ENCODE measurements at regions not wholly inside any gene's neighbourhood (a gene's known extent, or its start where the extent isn't known, plus 50 kb on each side); places are given as distances from the start of the nearest gene placed in this dataset.

DNA sequence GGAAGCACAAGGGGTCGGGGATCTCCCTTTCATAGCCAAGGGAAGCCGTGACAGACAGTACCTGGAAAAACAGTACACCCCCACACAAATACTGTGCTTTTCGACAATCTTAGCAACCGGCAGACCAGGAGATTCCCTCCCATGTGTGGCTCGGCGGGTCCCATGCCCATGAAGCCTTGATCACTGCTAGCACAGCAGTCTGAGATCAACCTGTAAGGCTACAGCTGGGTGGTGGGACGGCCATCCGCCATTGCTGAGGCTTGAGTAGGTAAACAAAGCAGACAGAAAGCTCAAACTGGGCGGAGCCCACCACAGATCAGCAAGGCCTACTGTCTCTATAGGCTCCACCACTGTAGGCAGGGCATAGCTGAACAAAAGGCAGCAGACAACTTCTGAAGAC lies 180.2 kb upstream of the SOX6 start:
- Histone ChIP-seq H3K4me3 (ENCODE audit: low read depth, low read length, poor library complexity, severe bottlenecking) (no peak overlapping the region), H3K4me1 (ENCODE audit: insufficient read depth, low read length, severe bottlenecking) (no peaks in the 10 kb centered on the region), H4K20me1 (ENCODE audit: insufficient read depth, low read length) (no peaks in the 10 kb centered on the region), H2AFZ (ENCODE audit: low read length) (no peak overlapping the region), H3K79me2 (ENCODE audit: insufficient read depth, low read length) (no peaks in the 10 kb centered on the region), H3K36me3 (ENCODE audit: insufficient read depth, low read length) (no peaks in the 10 kb centered on the region), H3K27ac (ENCODE audit: low read depth, low read length, poor library complexity, severe bottlenecking) (no peak overlapping the region), H3K4me2 (ENCODE audit: low read length) (no peak overlapping the region), H3K27me3 (ENCODE audit: insufficient read depth, low read length) (no peaks in the 10 kb centered on the region), H3F3A (ENCODE audit: insufficient read depth, low read length) (no peaks in the 10 kb centered on the region), H3K9ac (ENCODE audit: low read length) (no peak overlapping the region), H3K9me2 (ENCODE audit: low read depth, low read length) (no peaks in the 10 kb centered on the region), H3K9me3 (ENCODE audit: low read length) (no peaks in the 10 kb centered on the region)
- no peak for TF ChIP-seq EZH2 (IDR thresholded peaks at IDR 0.05; ENCODE audit: borderline replicate concordance, low read length)
- TF ChIP-seq, protein P1, sequence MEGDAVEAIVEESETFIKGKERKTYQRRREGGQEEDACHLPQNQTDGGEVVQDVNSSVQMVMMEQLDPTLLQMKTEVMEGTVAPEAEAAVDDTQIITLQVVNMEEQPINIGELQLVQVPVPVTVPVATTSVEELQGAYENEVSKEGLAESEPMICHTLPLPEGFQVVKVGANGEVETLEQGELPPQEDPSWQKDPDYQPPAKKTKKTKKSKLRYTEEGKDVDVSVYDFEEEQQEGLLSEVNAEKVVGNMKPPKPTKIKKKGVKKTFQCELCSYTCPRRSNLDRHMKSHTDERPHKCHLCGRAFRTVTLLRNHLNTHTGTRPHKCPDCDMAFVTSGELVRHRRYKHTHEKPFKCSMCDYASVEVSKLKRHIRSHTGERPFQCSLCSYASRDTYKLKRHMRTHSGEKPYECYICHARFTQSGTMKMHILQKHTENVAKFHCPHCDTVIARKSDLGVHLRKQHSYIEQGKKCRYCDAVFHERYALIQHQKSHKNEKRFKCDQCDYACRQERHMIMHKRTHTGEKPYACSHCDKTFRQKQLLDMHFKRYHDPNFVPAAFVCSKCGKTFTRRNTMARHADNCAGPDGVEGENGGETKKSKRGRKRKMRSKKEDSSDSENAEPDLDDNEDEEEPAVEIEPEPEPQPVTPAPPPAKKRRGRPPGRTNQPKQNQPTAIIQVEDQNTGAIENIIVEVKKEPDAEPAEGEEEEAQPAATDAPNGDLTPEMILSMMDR (IDR thresholded peaks at IDR 0.05; ENCODE audit: low read length) = no peak

DNA sequence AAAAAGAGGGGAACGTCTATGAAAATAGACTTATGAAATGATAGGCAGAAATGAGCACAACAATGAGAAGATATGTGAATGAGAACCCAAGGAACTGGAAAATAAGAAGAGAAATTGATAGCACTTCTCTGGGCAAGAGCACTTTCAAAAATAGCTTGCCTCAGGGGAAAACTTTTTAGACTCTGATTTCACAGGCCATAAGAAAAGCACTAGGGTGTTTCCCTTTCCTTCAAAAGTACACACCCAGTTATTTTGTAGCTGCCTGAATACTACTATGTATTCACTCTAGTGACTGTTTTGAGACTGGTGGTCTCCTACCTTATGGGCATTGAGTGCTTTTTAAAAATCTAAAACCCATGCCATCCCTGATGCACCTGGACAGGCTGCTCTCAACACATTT lies 172.3 kb upstream of the SOX6 start:
- Histone ChIP-seq H2AFZ (ENCODE audit: low read length) (no peak overlapping the region), H3K27me3 (ENCODE audit: insufficient read depth, low read length) (no peaks in the 10 kb centered on the region), H3K4me2 (ENCODE audit: low read length) (no peak overlapping the region), H3K9me3 (ENCODE audit: low read length) (no peaks in the 10 kb centered on the region), H3K79me2 (ENCODE audit: insufficient read depth, low read length) (no peaks in the 10 kb centered on the region), H3K27ac (ENCODE audit: low read depth, low read length, poor library complexity, severe bottlenecking) (no peak overlapping the region), H3K9me2 (ENCODE audit: low read depth, low read length) (no peaks in the 10 kb centered on the region), H3K36me3 (ENCODE audit: insufficient read depth, low read length) (no peaks in the 10 kb centered on the region), H3K9ac (ENCODE audit: low read length) (no peak overlapping the region), H4K20me1 (ENCODE audit: insufficient read depth, low read length) (no peaks in the 10 kb centered on the region), H3K4me3 (ENCODE audit: low read depth, low read length, poor library complexity, severe bottlenecking) (no peak overlapping the region), H3K4me1 (ENCODE audit: insufficient read depth, low read length, severe bottlenecking) (no peaks in the 10 kb centered on the region), H3F3A (ENCODE audit: insufficient read depth, low read length) (no peaks in the 10 kb centered on the region)
- TF ChIP-seq, protein P1 (IDR thresholded peaks at IDR 0.05; ENCODE audit: low read length) = no peak
- TF ChIP-seq EZH2 (IDR thresholded peaks at IDR 0.05; ENCODE audit: borderline replicate concordance, low read length) = no peak

DNA sequence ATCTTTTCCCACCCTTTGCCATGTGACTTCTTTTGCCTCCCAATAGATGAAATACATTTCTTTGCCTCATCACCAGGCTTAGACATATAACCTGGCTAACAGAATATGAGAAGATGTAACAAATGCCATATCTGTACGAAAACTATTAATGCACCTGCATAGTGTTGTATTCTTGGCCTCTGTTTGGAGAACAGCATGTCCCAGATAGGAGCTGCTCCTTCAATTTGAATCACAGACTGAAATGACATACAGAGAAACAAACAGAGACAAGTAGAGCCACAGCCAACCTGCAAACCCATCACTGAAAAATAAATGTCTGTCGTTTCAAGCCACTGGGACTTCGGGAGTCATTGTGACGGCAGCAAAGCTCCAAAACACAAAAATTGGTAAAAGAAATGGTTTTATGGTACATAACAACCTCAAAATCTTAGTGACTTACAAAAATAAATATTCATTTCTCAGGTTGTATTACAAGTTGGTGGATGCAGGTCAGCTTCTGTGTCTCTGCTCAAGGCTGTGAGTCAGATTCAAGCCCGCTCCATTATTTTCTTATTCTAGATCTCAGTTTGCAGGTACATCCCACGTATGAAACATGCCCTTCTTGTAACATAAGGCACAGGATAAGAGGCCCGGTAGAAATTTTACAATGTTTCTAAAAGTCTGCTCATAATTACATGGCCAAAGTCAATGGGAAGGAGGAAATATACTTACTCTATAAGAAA lies 171.3 kb upstream of the SOX6 start:
- Histone ChIP-seq H3K9me3 (ENCODE audit: low read length) (no peaks in the 10 kb centered on the region), H3K9ac (ENCODE audit: low read length) (no peak overlapping the region), H3K36me3 (ENCODE audit: insufficient read depth, low read length) (no peaks in the 10 kb centered on the region), H3K79me2 (ENCODE audit: insufficient read depth, low read length) (no peaks in the 10 kb centered on the region), H3K27me3 (ENCODE audit: insufficient read depth, low read length) (no peaks in the 10 kb centered on the region), H3K9me2 (ENCODE audit: low read depth, low read length) (no peaks in the 10 kb centered on the region), H3K4me2 (ENCODE audit: low read length) (no peak overlapping the region), H2AFZ (ENCODE audit: low read length) (no peak overlapping the region), H3K27ac (ENCODE audit: low read depth, low read length, poor library complexity, severe bottlenecking) (no peak overlapping the region), H3K4me1 (ENCODE audit: insufficient read depth, low read length, severe bottlenecking) (no peaks in the 10 kb centered on the region), H3F3A (ENCODE audit: insufficient read depth, low read length) (no peaks in the 10 kb centered on the region), H3K4me3 (ENCODE audit: low read depth, low read length, poor library complexity, severe bottlenecking) (no peak overlapping the region), H4K20me1 (ENCODE audit: insufficient read depth, low read length) (no peaks in the 10 kb centered on the region)
- TF ChIP-seq EZH2 (IDR thresholded peaks at IDR 0.05; ENCODE audit: borderline replicate concordance, low read length) = no peak
- TF ChIP-seq, protein P1 (IDR thresholded peaks at IDR 0.05; ENCODE audit: low read length) = no peak

Data from OCI-LY1 (cell line).